Fibroblast of pulmonary artery (primary cell): ENCODE measurements at regions not wholly inside any gene's neighbourhood (a gene's known extent, or its start where the extent isn't known, plus 50 kb on each side); places are given as distances from the start of the nearest gene placed in this dataset.

Experiments used
- DNase-seq: peaks from one replicate; pipeline ENCODE4 v3.0.0-alpha.2; 2010; ENCODE audit warnings: low read depth
- H3K4me3 ChIP-seq: replicated peaks from 2 replicates; pipeline ENCODE4 v1.5.1; 2011; ENCODE audit warnings: low read depth, mild to moderate bottlenecking, control low read depth, low read length, moderate library complexity
- CTCF ChIP-seq: IDR thresholded peaks from 2 replicates; pipeline ENCODE4 v1.5.1; 2011; ENCODE audit warnings: mild to moderate bottlenecking, control low read depth, low read length, inconsistent platforms; ENCODE audit errors: missing control alignments

- no peak for DNase-seq
- no peak for TF ChIP-seq CTCF
- H3K4me3 ChIP-seq, result no peak overlapping the region
These were observed 435.4 kb upstream of the KHDRBS2 start for GRCh38 chr6:62721408-62721807.

- no peak for DNase-seq
- no peak overlapping the region for H3K4me3 ChIP-seq
- no peak for TF ChIP-seq CTCF
These were observed 430.7 kb upstream of the KHDRBS2 start for GRCh38 chr6:62716719-62717118.

- no peak for TF ChIP-seq CTCF
- H3K4me3 ChIP-seq, result no peak overlapping the region
- no peak for DNase-seq
These were observed 428.1 kb upstream of the KHDRBS2 start for GRCh38 chr6:62714112-62714511.

- no peak for TF ChIP-seq CTCF
- no peak overlapping the region for H3K4me3 ChIP-seq
- no peak for DNase-seq
These were observed 425.7 kb upstream of the KHDRBS2 start for GRCh38 chr6:62711750-62712149.

GRCh38 chr6:62707914-62708313 lies 421.9 kb upstream of the KHDRBS2 start:
- H3K4me3 ChIP-seq, result no peak overlapping the region
- DNase-seq, result no peak
- no peak for TF ChIP-seq CTCF

- DNase-seq, result no peak
- H3K4me3 ChIP-seq, result no peak overlapping the region
- TF ChIP-seq CTCF, result no peak
These were observed 421.1 kb upstream of the KHDRBS2 start for GRCh38 chr6:62707156-62707555.

GRCh38 chr6:62683063-62683462 lies 397.0 kb upstream of the KHDRBS2 start:
- TF ChIP-seq CTCF, result no peak
- H3K4me3 ChIP-seq, result no peak overlapping the region
- no peak for DNase-seq
